Stimulated activated naive CD4-positive, alpha-beta T cell (primary cell): ENCODE measurements at regions not wholly inside any gene's neighbourhood (a gene's known extent, or its start where the extent isn't known, plus 50 kb on each side); places are given as distances from the start of the nearest gene placed in this dataset.

Source experiments
- DNase-seq, 6 experiments: peaks; one replicate each; lab custom pipeline; 2025; lab: John Stamatoyannopoulos, UW

GRCh38 chr18:45487581-45487980 is 127.7 kb upstream of the SLC14A2 start:
- DNase-seq: no peak

DNA sequence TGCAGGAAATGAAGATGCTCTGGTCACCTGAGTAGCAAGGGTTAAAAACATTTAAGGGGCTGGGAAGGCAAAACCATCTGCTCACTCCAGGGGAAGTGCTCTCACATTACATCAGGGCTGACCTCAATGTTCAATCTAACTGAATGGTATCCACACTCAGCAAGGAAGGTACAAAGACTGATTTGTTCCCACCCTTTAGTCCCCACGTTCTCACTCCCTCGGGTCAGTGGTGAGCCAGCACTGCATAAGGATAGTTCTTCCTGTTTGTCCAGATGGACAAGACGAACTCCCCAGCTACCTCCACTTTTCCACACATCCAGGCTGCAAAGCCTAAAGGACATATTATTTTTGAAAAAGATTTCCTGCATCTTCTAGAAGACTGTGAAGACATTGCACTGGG is 126.6 kb upstream of the SLC14A2 start:
- no peak for DNase-seq

GRCh38 chr18:45493830-45494229 is 121.4 kb upstream of the SLC14A2 start:
- no peak for DNase-seq

DNA sequence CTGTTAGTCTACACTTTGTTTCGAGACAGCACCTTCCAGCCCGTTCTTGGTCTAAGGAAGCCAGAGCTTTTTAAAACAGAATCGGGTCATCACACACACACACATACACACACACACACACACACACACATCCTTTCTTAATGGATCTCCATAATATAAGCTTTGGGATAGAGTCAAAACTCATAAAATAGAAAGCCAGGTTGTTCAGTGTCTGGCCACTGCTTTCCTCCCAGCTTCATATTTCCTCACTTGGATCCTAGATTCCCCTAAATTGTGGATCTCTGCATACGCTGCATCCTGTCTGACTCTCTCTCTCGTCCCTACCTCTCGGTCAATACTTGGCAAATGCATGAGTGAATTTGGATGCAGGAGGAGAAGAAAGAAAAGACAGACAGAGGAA is 120.5 kb upstream of the SLC14A2 start:
- no peak for DNase-seq

DNA sequence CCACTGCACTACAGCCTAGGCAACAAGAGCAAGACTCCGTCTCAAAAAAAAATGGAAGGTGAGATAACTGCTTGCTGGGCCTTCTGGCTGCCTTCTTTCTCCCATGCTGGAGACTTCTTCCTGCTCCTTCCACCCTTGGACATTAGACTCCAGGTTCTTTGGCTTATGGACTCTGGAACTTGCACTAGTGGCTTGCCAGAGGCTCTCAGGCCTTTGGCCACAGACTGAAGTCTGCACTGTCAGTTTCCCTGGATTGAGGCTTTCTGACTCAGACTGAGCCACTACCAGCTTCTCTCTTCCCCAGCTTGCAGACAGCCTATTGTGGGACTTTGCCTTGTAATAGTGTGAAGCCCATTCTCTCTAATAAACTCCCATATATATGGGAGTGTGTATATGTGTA is 118.5 kb upstream of the SLC14A2 start:
- DNase-seq: no peak

GRCh38 chr18:45497595-45498286 is 117.5 kb upstream of the SLC14A2 start:
- no peak for DNase-seq

GRCh38 chr18:45498287-45498658 is 117.0 kb upstream of the SLC14A2 start:
- no peak for DNase-seq

DNA sequence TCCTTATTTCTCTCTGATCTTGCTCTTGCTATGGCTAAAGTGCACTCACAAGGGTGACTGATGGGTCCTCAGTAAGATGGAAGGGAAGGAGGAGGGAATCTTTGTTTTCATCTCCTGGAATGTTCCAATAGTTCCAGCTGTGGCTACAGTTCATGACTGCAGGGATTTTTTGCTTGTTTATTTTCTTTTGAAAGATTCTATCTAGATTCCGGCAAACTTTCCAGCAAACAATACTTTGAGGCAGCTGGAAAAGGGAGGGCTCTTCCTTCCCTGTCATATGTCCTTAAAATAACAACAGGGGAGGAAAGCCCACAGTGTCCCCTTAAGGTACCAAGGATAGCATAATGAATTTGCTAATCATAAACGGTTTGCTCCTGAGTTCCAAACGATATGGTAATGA is 111.3 kb upstream of the SLC14A2 start:
- no peak for DNase-seq

DNA sequence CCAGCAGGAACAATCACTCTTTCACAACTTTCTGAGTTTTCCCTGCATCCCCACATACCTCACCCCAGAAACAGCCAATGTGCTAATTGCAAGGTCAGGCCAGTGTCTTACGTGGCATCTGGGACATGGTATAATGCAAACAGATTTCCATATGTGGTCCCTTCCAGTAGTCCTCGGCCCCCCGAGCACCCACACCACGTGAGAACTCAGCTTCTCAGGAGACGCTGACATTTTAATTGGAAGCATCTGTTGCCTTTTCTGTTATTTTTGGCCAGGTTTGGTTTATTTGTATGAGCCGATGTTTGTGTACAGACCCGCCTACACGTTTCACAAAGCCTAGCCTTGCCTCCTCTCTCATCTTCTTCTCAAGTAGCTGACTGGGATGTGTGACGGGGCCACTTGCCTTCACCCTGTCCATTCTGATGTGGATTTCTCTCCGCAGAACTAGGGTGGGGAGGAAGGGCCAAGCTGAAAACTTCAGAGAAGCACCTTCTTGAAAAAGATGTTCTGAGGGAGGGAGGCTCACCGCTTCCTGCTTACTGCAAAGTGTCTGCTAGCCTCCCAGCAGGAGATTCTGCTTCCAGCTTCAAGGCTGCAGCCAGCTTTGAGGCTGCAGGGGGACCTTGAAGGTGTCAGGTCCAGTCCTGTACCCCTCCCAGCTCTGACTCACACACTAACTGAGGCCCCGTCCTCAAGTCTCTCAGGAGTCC is 109.6 kb upstream of the SLC14A2 start:
- DNase-seq: no peak

DNA sequence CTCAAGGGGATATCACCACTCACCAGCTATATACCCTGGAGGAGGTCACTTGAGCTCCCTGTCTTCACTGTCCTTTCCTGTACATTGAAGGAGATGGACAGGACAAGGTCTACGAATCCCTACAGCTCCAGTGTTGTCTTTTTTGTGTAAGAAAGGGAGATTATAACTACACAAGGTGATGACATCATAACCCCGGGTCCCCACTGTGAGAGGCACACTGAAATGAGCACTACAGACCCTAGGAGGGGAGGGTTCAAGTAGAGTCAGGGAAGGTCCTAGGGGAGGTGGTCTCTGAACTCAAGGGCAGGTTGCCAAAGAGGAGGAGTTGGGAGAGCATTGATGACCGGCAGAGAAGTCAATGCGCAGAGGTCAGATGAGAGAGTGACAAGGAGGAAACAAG is 108.3 kb upstream of the SLC14A2 start:
- DNase-seq: no peak

DNA sequence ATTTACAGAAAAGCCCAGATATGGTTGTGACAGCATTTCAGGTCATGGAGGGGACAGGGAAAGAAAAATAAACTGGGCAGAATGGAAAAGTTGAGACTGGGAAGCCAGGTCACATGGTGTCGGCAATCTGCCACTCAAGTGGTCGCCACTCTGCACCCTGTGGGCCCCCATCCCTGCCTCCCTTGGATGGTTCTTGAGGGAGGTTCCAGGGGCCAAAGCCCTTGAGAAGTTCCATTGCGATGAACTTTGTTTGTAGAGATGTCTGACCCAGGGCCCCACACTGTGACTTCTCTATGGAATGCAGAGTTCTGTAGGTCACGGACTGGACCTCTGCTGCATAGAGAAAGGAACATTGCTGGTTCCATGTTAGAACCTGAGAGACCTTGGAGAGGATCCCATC is 105.7 kb upstream of the SLC14A2 start:
- no peak for DNase-seq

- DNase-seq: no peak
Measured at GRCh38 chr18:45510656-45511055, 104.6 kb upstream of the SLC14A2 start.

DNA sequence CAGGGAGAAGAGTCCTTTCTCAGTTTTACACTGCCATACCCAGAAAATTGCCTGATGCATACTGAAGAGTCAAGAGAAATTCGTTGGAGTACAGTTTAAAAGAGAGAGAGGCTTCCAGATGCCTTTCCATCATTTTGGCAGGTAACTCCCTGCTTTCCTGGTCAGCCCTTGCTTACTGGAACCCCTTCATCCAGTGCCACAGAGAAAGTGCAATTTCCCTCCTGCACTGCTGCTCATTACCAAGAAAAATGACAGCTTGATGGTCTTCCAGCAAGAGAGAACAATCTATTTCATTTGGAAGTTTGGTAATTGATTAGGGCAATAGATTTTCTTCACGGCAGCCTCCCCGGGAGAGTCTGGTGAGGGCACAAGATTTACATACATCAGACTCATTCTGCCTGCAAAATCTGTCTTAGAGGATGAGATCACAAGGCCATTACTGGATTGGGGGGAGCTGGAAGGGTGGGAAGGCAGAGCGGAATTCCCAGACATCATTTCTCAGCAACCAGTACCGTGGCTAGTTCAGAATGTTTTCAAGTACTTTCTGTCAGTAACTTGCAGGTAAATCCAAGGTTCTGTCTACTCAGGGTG is 102.8 kb upstream of the SLC14A2 start:
- DNase-seq: no peak

GRCh38 chr18:45517181-45517741 is 98.0 kb upstream of the SLC14A2 start:
- no peak for DNase-seq

- DNase-seq: no peak
Measured at GRCh38 chr18:45518311-45519155, 96.7 kb upstream of the SLC14A2 start.

- no peak for DNase-seq
Measured at GRCh38 chr18:45519411-45520280, 95.6 kb upstream of the SLC14A2 start.

DNA sequence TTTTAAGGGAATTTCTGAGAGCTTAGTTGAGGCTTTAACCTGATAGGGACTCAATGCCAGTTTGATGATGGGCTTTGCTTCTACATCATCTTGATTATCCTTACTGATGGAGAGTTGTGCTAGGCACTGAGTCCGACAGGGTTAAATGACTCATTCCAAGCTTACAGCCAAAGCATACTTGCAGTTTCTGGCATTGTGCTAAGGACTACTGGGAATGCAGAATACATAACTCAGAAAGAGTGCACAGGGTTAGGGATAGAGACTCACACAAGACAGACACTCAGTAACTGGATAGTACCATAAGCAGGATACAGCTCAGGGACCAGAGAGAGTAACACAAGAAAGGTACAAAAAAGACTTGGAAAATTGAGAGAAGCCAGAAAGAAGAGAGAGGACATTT is 94.1 kb upstream of the SLC14A2 start:
- no peak for DNase-seq

DNA sequence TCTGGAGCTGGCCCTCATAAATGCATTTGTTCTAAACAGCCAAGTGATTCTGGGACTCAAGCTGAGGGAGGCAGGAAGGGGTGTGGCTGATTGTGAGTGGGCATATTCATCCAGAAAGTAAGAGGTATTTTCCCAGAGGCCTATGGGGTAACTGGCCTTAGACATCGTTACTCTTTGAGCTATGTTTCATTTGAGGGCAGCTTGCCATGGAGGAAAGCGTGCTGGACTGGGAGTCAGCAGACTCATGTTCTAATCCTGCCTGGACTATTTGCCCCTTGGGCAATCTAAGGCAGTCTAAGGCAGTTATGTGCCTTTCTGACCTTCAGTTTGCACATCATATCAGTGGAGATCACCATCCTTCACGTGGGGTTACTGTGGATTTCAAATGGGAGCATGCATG is 93.5 kb upstream of the SLC14A2 start:
- DNase-seq: no peak

- no peak for DNase-seq
Measured at GRCh38 chr18:45522371-45522770, 92.9 kb upstream of the SLC14A2 start.

DNA sequence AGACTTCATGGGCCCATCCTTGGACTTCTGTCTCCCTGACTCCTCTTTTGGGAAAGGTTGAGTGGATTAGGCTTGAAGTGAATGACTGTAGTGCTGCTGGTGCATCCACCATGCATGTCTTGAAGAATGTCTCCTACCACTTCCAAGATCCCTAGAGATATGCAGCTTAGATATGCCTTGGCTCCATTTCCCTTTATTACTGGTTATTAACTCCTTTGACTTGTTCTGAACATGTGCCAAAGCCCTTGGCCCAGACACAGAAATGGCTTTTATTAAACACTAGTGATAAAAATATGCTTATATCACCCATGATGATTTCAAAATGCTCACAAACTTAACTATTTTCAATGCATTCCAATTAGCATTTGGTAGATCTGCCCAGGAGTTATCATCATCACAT is 90.0 kb upstream of the SLC14A2 start:
- DNase-seq: no peak

DNA sequence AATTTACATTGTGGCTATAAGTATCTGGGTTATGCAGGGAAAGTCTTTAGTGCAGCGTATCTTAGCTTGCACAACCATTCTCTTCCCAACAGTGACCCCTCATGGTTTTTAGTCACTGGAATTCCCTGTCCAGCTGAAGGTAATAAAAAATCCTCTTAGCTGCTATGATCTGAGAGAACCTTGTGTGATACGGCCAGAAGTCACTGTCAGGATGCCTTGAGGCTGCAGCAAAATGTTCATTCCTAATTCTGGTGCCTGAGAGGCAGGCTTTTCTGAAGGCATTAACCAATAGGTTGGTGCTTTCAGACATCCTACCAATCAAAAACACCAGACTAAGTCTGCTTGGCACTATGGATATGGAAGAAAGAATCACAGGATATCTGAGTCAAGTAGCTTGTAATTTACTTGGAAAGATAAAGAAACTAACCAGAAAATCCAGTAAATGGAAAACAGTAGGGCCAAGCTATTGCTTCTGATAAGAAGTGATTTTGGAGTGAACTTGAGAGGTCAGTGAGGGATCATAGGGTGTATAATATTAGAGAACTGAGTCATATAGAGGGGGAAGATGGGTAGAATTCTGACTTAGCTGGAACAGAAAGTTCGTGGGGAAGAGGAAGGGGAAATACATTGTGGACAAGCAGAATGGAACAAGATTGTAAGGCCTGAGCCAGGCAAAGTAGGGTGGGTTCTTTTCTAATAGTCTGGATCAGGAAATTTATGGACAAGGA is 89.0 kb upstream of the SLC14A2 start:
- no peak for DNase-seq
